ENCODE measurements at regions not wholly inside any gene's neighbourhood (a gene's known extent, or its start where the extent isn't known, plus 50 kb on each side); places are given as distances from the start of the nearest gene placed in this dataset.

- Histone ChIP-seq H3K4me3 (ENCODE audit: low read length) (peak overlapping the region; percentile 48), H3K4me2 (ENCODE audit: low read length) (peak overlapping the region; percentile 47), H3K27me3 (ENCODE audit: control insufficient read depth, insufficient read depth, low read length) (no peaks in the 10 kb centered on the region), H3K36me3 (ENCODE audit: insufficient read depth, low read length) (no peaks in the 10 kb centered on the region), H3K9me3 (replicated peaks; ENCODE audit: low read length) (no peaks in the 10 kb centered on the region), H3K9ac (ENCODE audit: low read depth, low read length) (peak overlapping the region; percentile 61), H3K4me1 (ENCODE audit: control insufficient read depth, insufficient read depth, low read length) (peaks cover 42% of the 10 kb centered on the region)
Measured at GRCh38 chr22:26887456-26887855, 230.1 kb downstream of the MIAT start.

GRCh38 chr22:26887916-26888315, 230.5 kb downstream of the MIAT start:
- Histone ChIP-seq H3K36me3 (ENCODE audit: insufficient read depth, low read length) (no peaks in the 10 kb centered on the region), H3K4me3 (ENCODE audit: low read length) (peak overlapping the region; percentile 48), H3K4me1 (ENCODE audit: control insufficient read depth, insufficient read depth, low read length) (peaks cover 47% of the 10 kb centered on the region), H3K4me2 (ENCODE audit: low read length) (peak overlapping the region; percentile 47), H3K9me3 (replicated peaks; ENCODE audit: low read length) (no peaks in the 10 kb centered on the region), H3K9ac (ENCODE audit: low read depth, low read length) (peak overlapping the region; percentile 61), H3K27me3 (ENCODE audit: control insufficient read depth, insufficient read depth, low read length) (no peaks in the 10 kb centered on the region)

DNA sequence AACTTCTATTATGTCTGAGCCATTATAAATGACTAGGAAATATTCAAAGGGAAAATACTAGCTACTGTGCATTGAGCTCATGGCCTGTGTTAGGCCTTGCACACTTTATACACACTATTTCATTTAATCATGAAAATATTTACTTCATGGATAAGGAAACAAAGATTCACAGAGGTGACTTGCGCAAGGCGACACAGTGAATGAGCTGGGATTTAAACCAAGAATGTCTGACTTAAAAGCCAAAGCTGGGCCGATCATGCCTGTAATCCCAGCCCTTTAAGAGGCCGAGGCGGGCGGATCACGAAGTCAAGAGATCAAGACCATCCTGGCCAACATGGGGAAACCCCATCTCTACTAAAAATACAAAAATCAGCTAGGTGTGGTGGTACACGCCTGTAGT, 231.5 kb downstream of the MIAT start:
- H3K4me3 ChIP-seq (ENCODE audit: low read length) = no peak overlapping the region
- no peaks in the 10 kb centered on the region for H3K9me3 ChIP-seq (replicated peaks; ENCODE audit: low read length)
- H3K27me3 ChIP-seq (ENCODE audit: control insufficient read depth, insufficient read depth, low read length) = no peaks in the 10 kb centered on the region
- H3K36me3 ChIP-seq (ENCODE audit: insufficient read depth, low read length) = no peaks in the 10 kb centered on the region
- H3K4me1 ChIP-seq (ENCODE audit: control insufficient read depth, insufficient read depth, low read length) = peaks cover 57% of the 10 kb centered on the region
- no peak overlapping the region for H3K9ac ChIP-seq (ENCODE audit: low read depth, low read length)
- H3K4me2 ChIP-seq (ENCODE audit: low read length) = no peak overlapping the region

GRCh38 chr22:26889802-26890201, 232.4 kb downstream of the MIAT start:
- Histone ChIP-seq H3K4me3 (ENCODE audit: low read length) (no peak overlapping the region), H3K9me3 (replicated peaks; ENCODE audit: low read length) (no peaks in the 10 kb centered on the region), H3K4me2 (ENCODE audit: low read length) (no peak overlapping the region), H3K9ac (ENCODE audit: low read depth, low read length) (no peak overlapping the region), H3K4me1 (ENCODE audit: control insufficient read depth, insufficient read depth, low read length) (peaks cover 65% of the 10 kb centered on the region), H3K36me3 (ENCODE audit: insufficient read depth, low read length) (no peaks in the 10 kb centered on the region), H3K27me3 (ENCODE audit: control insufficient read depth, insufficient read depth, low read length) (no peaks in the 10 kb centered on the region)

DNA sequence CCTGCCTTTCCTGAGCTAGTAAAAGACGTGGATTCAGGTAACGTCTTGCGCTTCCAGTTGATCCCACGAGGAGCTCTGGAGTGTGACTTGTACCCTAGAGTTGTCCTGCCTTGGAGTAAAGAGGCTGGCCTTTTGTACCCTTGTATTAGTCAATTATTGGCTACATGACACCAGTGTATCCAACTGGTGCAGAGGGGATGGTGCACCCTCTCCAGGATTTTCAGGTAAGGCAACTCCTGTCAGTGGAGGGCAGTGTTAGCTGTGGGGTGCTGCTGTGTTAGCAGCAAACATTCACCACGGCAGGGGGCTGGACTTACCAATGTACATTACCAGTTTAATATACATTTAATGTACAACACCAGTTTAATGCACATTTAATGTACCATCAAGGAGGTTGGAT, 233.5 kb downstream of the MIAT start:
- H3K27me3 ChIP-seq (ENCODE audit: control insufficient read depth, insufficient read depth, low read length) = no peaks in the 10 kb centered on the region
- no peak overlapping the region for H3K9ac ChIP-seq (ENCODE audit: low read depth, low read length)
- H3K4me3 ChIP-seq (ENCODE audit: low read length) = no peak overlapping the region
- H3K9me3 ChIP-seq (replicated peaks; ENCODE audit: low read length) = no peaks in the 10 kb centered on the region
- no peaks in the 10 kb centered on the region for H3K36me3 ChIP-seq (ENCODE audit: insufficient read depth, low read length)
- no peak overlapping the region for H3K4me2 ChIP-seq (ENCODE audit: low read length)
- peaks cover 70% of the 10 kb centered on the region for H3K4me1 ChIP-seq (ENCODE audit: control insufficient read depth, insufficient read depth, low read length)

DNA sequence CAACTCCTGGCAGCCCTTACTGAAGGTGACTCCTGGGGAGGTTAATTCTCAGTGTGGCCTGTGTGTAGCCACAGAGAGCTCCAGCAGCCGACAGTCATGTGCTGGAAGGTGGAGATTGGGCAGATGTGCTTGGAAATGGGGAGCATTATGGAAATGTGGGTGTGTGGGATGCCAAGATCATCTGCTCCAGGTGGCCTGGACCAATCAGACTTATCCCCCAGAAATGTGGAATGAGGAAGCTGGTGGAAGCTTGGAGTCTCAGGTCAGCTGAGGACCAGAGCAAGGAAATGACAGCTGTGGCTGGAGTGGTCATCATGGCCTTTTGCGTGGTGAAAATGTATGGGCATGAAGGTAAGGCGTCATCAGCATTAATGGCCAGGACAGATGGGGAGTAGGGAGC, 234.0 kb downstream of the MIAT start:
- no peaks in the 10 kb centered on the region for H3K36me3 ChIP-seq (ENCODE audit: insufficient read depth, low read length)
- no peaks in the 10 kb centered on the region for H3K27me3 ChIP-seq (ENCODE audit: control insufficient read depth, insufficient read depth, low read length)
- no peaks in the 10 kb centered on the region for H3K9me3 ChIP-seq (replicated peaks; ENCODE audit: low read length)
- H3K4me1 ChIP-seq (ENCODE audit: control insufficient read depth, insufficient read depth, low read length) = peaks cover 69% of the 10 kb centered on the region
- H3K4me2 ChIP-seq (ENCODE audit: low read length) = no peak overlapping the region
- H3K4me3 ChIP-seq (ENCODE audit: low read length) = no peak overlapping the region
- no peak overlapping the region for H3K9ac ChIP-seq (ENCODE audit: low read depth, low read length)

DNA sequence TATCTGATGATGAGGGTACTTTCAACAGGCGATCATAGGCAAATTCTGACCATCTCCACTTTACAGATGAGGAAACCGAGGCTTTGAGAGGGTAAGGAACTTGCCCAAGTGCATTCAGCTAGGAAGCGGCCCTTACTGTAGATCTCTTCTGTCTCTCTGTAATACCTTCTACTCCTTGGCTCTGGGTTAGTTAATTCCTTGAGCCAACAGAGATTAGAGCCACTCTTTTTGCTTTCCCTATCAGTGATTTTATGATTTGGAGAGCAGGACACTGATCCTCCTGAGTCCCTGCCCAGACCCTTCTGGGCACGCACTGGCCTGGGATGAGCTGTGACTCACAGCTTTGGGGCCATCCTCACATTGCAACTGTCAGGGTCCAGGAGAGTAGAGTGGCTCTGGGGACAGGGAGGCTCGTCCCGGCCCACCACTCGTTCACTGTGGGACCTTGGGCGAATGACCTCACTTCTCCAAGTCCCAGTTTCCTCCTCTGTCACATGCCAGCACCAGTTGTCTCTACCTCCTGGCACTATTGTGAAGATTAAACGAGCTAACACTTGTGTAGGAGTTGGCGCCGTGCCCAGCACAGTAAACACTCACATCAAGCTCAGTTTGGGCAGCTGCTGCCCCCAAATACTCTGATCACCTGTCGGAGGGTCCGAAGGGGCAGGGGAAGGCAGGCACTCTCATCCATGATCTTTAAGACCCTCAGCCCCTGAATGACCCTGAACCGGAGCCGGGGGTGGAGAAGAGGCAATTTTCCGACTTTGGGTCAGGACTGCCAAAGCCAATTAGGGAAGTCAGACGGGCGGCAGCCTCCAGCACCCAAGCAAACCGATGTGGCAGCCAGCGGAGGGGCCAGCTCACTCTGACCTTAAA, 235.0 kb downstream of the MIAT start:
- Histone ChIP-seq H3K4me2 (ENCODE audit: low read length) (peak overlapping the region; percentile 53), H3K36me3 (ENCODE audit: insufficient read depth, low read length) (no peaks in the 10 kb centered on the region), H3K9me3 (replicated peaks; ENCODE audit: low read length) (no peaks in the 10 kb centered on the region), H3K4me3 (ENCODE audit: low read length) (peak overlapping the region; percentile 7), H3K4me1 (ENCODE audit: control insufficient read depth, insufficient read depth, low read length) (peaks cover 59% of the 10 kb centered on the region), H3K27me3 (ENCODE audit: control insufficient read depth, insufficient read depth, low read length) (no peaks in the 10 kb centered on the region), H3K9ac (ENCODE audit: low read depth, low read length) (peak overlapping the region; percentile 8)

DNA sequence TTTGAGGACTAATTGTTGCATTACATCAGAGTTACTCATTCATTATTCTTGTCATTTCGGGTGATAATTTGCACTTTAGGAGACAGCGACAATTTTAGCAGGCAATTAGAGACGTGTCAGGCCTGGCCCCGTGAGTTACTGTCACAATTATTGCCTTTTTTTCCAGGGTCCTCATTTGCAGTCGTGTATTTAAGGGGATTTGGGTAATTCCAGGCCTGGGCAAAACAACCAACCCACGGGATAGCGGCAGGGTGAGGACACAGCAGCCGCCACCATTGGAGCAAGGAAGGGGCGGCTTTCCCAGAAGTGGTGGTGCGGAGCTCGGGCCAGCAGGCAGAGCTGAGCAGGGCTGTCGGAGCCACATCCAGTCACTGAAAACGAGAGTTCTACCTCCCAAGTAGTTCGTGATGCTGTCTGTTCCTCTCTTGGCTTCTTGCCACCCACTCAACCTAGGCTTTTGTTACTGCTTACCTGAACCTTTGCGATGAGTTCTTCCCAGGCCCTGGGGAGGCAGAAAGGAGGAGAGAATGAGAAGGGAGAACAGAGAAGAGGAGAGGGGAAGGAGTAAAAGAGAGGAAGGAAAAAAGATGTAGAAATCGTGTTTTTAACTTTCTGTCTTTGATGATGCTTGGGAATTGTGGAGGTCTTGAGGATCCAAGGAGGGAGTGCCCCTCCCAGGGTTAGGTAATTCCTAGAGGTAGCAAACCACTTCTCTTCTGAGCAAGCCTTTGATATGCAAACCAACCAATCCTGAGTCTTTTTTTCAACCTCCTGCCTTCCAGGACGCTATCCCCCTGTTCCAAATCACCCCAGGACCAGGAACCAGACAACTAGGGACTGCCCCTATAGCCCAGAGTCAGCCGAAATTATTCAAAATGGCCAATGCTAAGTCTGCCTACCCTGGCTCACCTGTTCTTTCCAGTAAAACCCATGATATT, 236.1 kb downstream of the MIAT start:
- Histone ChIP-seq H3K9me3 (replicated peaks; ENCODE audit: low read length) (no peaks in the 10 kb centered on the region), H3K36me3 (ENCODE audit: insufficient read depth, low read length) (no peaks in the 10 kb centered on the region), H3K27me3 (ENCODE audit: control insufficient read depth, insufficient read depth, low read length) (no peaks in the 10 kb centered on the region), H3K4me2 (ENCODE audit: low read length) (no peak overlapping the region), H3K4me3 (ENCODE audit: low read length) (no peak overlapping the region), H3K4me1 (ENCODE audit: control insufficient read depth, insufficient read depth, low read length) (peaks cover 50% of the 10 kb centered on the region), H3K9ac (ENCODE audit: low read depth, low read length) (peak overlapping the region; percentile 70)

DNA sequence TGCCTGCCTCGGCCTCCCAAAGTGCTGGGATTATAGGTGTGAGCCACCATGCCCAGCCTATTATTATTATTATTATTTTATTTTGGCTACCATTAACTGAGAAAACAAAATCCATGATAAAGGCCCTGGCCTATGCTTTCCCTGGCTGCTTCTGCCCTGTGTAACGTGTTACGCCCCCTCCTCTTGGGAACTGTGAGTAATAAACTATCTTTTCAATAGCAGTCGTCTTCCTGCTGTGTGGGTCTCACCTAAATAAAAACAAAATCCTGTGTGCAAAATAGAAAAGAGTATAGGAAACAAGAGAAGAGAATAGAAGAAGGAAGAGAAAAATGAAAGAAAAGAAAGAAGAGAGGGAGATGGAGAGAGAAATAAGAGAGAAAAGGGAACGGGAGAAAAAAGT, 237.0 kb downstream of the MIAT start:
- Histone ChIP-seq H3K36me3 (ENCODE audit: insufficient read depth, low read length) (no peaks in the 10 kb centered on the region), H3K4me1 (ENCODE audit: control insufficient read depth, insufficient read depth, low read length) (peaks cover 46% of the 10 kb centered on the region), H3K27me3 (ENCODE audit: control insufficient read depth, insufficient read depth, low read length) (no peaks in the 10 kb centered on the region), H3K4me3 (ENCODE audit: low read length) (peak overlapping the region; percentile 27), H3K9me3 (replicated peaks; ENCODE audit: low read length) (no peaks in the 10 kb centered on the region), H3K9ac (ENCODE audit: low read depth, low read length) (peak overlapping the region; percentile 70), H3K4me2 (ENCODE audit: low read length) (peak overlapping the region; percentile 64)

- Histone ChIP-seq H3K27me3 (ENCODE audit: control insufficient read depth, insufficient read depth, low read length) (no peaks in the 10 kb centered on the region), H3K4me2 (ENCODE audit: low read length) (peak overlapping the region; percentile 64), H3K4me3 (ENCODE audit: low read length) (peak overlapping the region; percentile 27), H3K9ac (ENCODE audit: low read depth, low read length) (peak overlapping the region; percentile 70), H3K9me3 (replicated peaks; ENCODE audit: low read length) (no peaks in the 10 kb centered on the region), H3K4me1 (ENCODE audit: control insufficient read depth, insufficient read depth, low read length) (peaks cover 46% of the 10 kb centered on the region), H3K36me3 (ENCODE audit: insufficient read depth, low read length) (no peaks in the 10 kb centered on the region)
Measured at GRCh38 chr22:26894766-26895485, 237.5 kb downstream of the MIAT start.

DNA sequence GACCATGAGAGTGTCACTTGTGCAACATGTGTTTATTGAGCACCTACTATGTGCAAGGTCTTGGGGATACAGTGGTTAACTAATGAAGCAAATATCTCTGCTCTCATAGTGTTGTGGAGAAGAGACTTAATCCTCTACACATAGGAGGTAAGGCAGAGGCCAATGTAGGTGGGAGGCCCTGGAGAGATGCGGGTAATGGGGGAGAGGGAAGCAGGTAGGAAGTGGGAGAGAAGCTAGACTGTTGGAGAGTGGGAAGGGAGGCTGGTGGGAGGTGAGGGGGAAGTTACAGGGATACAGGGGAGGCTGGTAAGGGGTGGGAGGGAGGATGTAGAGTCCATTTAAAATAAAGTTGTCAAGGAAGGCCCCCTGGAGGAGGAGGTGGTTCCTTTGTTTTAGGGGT, 240.0 kb downstream of the MIAT start:
- Histone ChIP-seq H3K4me3 (ENCODE audit: low read length) (no peak overlapping the region), H3K36me3 (ENCODE audit: insufficient read depth, low read length) (no peaks in the 10 kb centered on the region), H3K4me1 (ENCODE audit: control insufficient read depth, insufficient read depth, low read length) (peaks cover 37% of the 10 kb centered on the region), H3K9ac (ENCODE audit: low read depth, low read length) (no peak overlapping the region), H3K9me3 (replicated peaks; ENCODE audit: low read length) (no peaks in the 10 kb centered on the region), H3K27me3 (ENCODE audit: control insufficient read depth, insufficient read depth, low read length) (peaks cover 7% of the 10 kb centered on the region), H3K4me2 (ENCODE audit: low read length) (no peak overlapping the region)

Data from skeletal muscle satellite cell (primary cell).